NCI-H2227 (cell line): ENCODE measurements at regions not wholly inside any gene's neighbourhood (a gene's known extent, or its start where the extent isn't known, plus 50 kb on each side); places are given as distances from the start of the nearest gene placed in this dataset.
A peak's percentile ranks its signal among the peaks of the same experiment; 100 is the strongest.

Experiments
- DNase-seq: peaks from one replicate; lab custom pipeline; 2025; ENCODE audit not compliant: unreplicated experiment; lab: John Stamatoyannopoulos, UW

- no peak for DNase-seq
These were observed 123.9 kb upstream of the LHX1 start for GRCh38 chr17:36813357-36813756.

GRCh38 chr17:36813957-36814563 lies 123.2 kb upstream of the LHX1 start:
- DNase-seq = no peak

- DNase-seq = no peak
These were observed 122.3 kb upstream of the LHX1 start for GRCh38 chr17:36814958-36815357.

GRCh38 chr17:36816214-36816906 lies 120.9 kb upstream of the LHX1 start:
- peak; percentile 35 for DNase-seq

GRCh38 chr17:36816907-36817288 lies 120.4 kb upstream of the LHX1 start:
- DNase-seq = no peak

GRCh38 chr17:36817483-36818048 lies 119.7 kb upstream of the LHX1 start:
- no peak for DNase-seq

- no peak for DNase-seq
These were observed 119.0 kb upstream of the LHX1 start for GRCh38 chr17:36818134-36818825.

- no peak for DNase-seq
These were observed 113.2 kb upstream of the LHX1 start for GRCh38 chr17:36823850-36824677.

GRCh38 chr17:36824678-36825101 lies 112.6 kb upstream of the LHX1 start:
- DNase-seq = no peak

GRCh38 chr17:36825113-36825512 lies 112.2 kb upstream of the LHX1 start:
- no peak for DNase-seq

- no peak for DNase-seq
These were observed 111.8 kb upstream of the LHX1 start for GRCh38 chr17:36825521-36825920.

- no peak for DNase-seq
These were observed 111.3 kb upstream of the LHX1 start for GRCh38 chr17:36825951-36826350.

- DNase-seq = no peak
These were observed 110.2 kb upstream of the LHX1 start for GRCh38 chr17:36827081-36827480.

- no peak for DNase-seq
These were observed 107.6 kb upstream of the LHX1 start for GRCh38 chr17:36829676-36830075.

- DNase-seq = no peak
These were observed 104.0 kb upstream of the LHX1 start for GRCh38 chr17:36833279-36833678.

- no peak for DNase-seq
These were observed 102.2 kb upstream of the LHX1 start for GRCh38 chr17:36835036-36835435.

- no peak for DNase-seq
These were observed 99.9 kb upstream of the LHX1 start for GRCh38 chr17:36837195-36837938.

GRCh38 chr17:36837939-36838272 lies 99.4 kb upstream of the LHX1 start:
- DNase-seq = no peak

- no peak for DNase-seq
These were observed 98.0 kb upstream of the LHX1 start for GRCh38 chr17:36839256-36839655.

GRCh38 chr17:36840796-36841195 lies 96.5 kb upstream of the LHX1 start:
- no peak for DNase-seq
